Activated T-helper 2 cell treated with anti-CD3 and anti-CD28 coated beads, Interferon-gamma antibody, Interleukin-2, Interleukin-4, amounts not matched to agents 10 μg/mL and 5 μg/mL and 100 μg/mL, durations not matched to agents 14 hours and 24 hours and 36 hours (primary cell): ENCODE measurements at regions not wholly inside any gene's neighbourhood (a gene's known extent, or its start where the extent isn't known, plus 50 kb on each side); places are given as distances from the start of the nearest gene placed in this dataset.

ENCODE experiments used
- DNase-seq: peaks from one replicate; pipeline ENCODE4 v3.0.0; 2021; ENCODE audit warnings: low spot score
- H3K27ac Mint-ChIP-seq: one replicate; pipeline ENCODE4 v1.8.0; 2021; ENCODE audit warnings: mixed read lengths
- H3K27me3 Mint-ChIP-seq: one replicate; pipeline ENCODE4 v1.8.0; 2021; ENCODE audit warnings: low read depth, mixed read lengths
- H3K36me3 Mint-ChIP-seq: one replicate; pipeline ENCODE4 v1.8.0; 2021; ENCODE audit warnings: low read depth, mixed read lengths
- H3K4me1 Mint-ChIP-seq: one replicate; pipeline ENCODE4 v1.8.0; 2021; ENCODE audit warnings: low read depth, mixed read lengths
- H3K4me3 Mint-ChIP-seq: one replicate; pipeline ENCODE4 v1.8.0; 2021; ENCODE audit warnings: low read depth, mild to moderate bottlenecking, moderate library complexity, mixed read lengths
- H3K9me3 Mint-ChIP-seq: one replicate; pipeline ENCODE4 v1.8.0; 2021; ENCODE audit warnings: mixed read lengths
- intact Hi-C: fragments of 100-400 bp; cut with micrococcal nuclease; formaldehyde crosslinking; loops from one replicate; pipeline ENCODE4 v1.15.1; 2023

DNA sequence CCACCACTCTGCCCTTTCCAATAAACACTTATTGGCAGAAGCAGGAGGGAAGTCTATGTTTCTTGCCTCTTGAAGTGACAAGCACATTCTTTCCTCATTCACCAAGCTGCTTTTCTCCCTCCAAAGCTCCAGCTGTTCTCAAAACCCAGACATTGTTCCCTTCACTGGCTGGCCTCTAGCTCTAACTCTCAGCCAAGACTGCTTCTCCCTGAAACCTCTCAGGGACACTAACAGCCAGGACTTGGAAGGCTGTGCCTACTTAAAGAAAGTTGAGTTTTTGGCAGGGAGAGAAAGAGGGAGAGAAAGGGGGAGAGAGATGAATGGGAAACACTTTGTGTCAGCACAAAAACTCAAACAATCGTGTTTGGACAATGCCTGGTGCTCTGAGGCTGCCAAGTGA, 99.5 kb downstream of the COX18 start:
- Mint-ChIP-seq H3K9me3 (no peaks in the 10 kb centered on the region), H3K4me1 (peaks cover 2% of the 10 kb centered on the region), H3K27me3 (peaks cover 6% of the 10 kb centered on the region), H3K27ac (no peak overlapping the region), H3K4me3 (no peak overlapping the region), H3K36me3 (no peaks in the 10 kb centered on the region)
- intact Hi-C loops: no loop called here
- no peak for DNase-seq

DNA sequence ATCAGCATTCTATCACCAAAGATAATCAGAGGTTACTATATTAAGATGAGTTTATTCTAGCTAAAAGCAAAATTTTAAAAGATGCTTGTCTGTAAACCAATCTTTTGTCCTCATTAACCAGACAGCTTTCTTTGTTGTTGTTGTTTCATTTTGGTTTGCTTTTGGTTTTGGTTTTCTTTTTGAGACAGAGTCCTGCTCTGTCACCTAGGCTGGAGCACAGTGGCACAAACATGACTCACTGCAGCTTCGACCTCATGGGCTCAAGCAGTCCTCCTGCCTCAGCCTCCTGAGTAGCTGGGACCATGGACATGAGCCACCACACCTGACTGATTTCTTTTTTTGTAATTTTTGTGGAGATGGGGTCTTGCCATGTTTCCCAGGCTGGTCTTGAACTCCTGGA, 102.9 kb downstream of the COX18 start:
- DNase-seq: peak; percentile 8

DNA sequence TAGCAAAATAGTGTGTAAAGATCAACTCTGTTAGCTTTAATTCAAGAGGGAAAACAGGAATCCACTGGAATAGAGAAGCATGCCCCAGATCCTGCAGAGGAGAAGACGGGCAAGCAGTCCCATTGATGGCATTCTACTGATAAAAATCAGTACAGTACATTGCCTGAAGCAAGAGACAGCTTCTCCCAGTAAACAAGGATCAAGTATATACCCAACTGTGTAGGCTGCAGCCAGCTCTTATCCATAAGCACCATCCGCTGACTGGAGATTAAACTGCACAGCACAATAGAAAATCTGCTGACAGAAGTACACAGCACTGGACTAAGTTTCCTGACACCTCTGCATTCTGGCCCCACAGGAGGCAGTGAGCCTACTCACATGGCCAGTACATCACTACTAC, 110.1 kb downstream of the COX18 start:
- no peaks in the 10 kb centered on the region for H3K27me3 Mint-ChIP-seq
- DNase-seq: no peak
- no peaks in the 10 kb centered on the region for H3K36me3 Mint-ChIP-seq
- intact Hi-C loops: no loop called here
- no peak overlapping the region for H3K4me3 Mint-ChIP-seq
- peaks cover 17% of the 10 kb centered on the region for H3K9me3 Mint-ChIP-seq
- H3K4me1 Mint-ChIP-seq: no peaks in the 10 kb centered on the region
- H3K27ac Mint-ChIP-seq: no peak overlapping the region

More for the DNA sequence above, 102.9 kb downstream of the COX18 start:
- Mint-ChIP-seq H3K27ac (no peak overlapping the region), H3K4me3 (no peak overlapping the region), H3K27me3 (peaks cover 3% of the 10 kb centered on the region), H3K36me3 (no peaks in the 10 kb centered on the region), H3K4me1 (no peaks in the 10 kb centered on the region), H3K9me3 (peaks cover 11% of the 10 kb centered on the region)
- intact Hi-C loops: no loop called here

DNA sequence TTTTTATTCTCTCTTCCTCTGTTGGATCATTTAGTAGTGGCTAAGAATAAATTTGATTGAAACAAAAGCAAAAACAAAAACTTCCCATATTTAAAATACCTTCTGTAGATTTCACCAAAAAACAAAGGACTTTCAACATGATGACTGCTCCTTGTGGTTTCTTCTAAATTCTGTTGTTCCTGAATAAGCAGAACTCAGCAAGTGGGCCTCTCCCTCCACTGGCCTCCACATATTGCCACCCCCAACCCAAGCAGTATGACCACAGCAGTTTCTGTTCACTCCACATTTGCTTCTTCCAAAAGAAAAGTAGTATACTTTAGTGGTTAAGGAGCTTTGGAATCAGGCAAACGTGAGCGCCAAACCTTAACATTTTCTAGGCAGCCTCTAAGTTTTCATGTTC, 114.7 kb downstream of the COX18 start:
- DNase-seq: no peak
- intact Hi-C loops: no loop called here
- Mint-ChIP-seq H3K27me3 (no peaks in the 10 kb centered on the region), H3K4me1 (peaks cover 1% of the 10 kb centered on the region), H3K4me3 (no peak overlapping the region), H3K9me3 (no peaks in the 10 kb centered on the region), H3K27ac (no peak overlapping the region), H3K36me3 (no peaks in the 10 kb centered on the region)

DNA sequence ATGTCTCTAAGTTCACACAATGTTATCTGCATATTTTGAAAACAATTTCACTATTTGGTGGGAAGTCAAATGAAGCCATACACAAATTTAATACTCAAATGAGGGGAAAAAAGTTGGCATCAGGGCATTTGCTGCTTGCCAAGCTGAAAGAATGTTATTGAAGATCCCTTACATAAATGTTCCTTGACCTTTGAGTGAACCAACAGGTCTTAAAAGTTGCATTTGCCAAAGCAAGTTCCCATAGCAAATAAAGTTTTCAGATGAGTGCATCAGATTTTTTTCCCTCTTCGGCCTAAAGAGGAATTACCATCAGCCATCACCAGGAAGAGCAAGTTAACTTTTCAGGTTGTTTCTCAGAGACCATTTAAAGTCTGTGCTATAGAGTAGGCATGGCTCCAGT, 115.9 kb downstream of the COX18 start:
- Mint-ChIP-seq H3K27ac (no peak overlapping the region), H3K4me3 (no peak overlapping the region), H3K27me3 (no peaks in the 10 kb centered on the region), H3K4me1 (peaks cover 1% of the 10 kb centered on the region), H3K36me3 (no peaks in the 10 kb centered on the region), H3K9me3 (no peaks in the 10 kb centered on the region)
- intact Hi-C loops: no loop called here
- DNase-seq: no peak

DNA sequence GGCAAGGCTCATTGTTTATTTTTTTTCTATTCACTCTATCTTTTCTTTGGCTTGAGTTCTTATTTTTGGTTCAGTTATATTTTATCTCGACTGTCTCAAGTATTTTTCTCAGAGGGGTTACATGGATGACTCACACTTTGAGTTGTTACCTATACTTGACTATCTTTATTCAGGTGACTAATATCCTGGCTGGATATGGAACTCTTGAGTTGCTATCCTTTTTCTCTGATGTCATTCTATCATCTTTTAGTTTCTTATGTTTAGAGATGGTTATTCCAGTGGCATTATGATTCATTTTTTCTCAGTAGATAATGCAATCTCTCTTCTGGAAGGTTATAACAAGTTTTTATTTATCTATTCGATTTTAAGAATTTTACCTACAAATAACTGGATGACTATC, 117.9 kb downstream of the COX18 start:
- no peak for DNase-seq
- Mint-ChIP-seq H3K4me3 (no peak overlapping the region), H3K4me1 (peaks cover 1% of the 10 kb centered on the region), H3K27me3 (no peaks in the 10 kb centered on the region), H3K36me3 (no peaks in the 10 kb centered on the region), H3K27ac (no peak overlapping the region), H3K9me3 (no peaks in the 10 kb centered on the region)
- intact Hi-C loops: no loop called here

DNA sequence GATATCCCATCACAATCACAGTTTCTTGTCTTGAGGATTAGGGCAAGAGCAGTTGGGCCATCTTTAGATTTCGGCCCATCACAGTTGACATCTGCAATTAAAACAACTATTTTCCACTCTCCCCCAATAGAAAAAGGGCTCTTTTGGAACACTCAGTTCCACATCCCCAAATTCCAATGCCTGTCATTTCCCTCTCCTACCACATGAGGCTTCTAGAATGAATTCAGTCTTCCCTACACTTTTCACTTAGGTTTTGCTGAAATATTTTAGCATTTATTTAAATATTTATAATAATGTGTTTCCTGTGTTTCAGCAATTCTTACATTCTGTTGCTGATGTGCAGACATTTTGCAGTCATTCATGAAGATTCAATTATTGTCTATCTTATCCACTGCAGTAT, 118.4 kb downstream of the COX18 start:
- Mint-ChIP-seq H3K9me3 (no peaks in the 10 kb centered on the region), H3K4me1 (peaks cover 1% of the 10 kb centered on the region), H3K36me3 (no peaks in the 10 kb centered on the region), H3K27ac (no peak overlapping the region), H3K27me3 (no peaks in the 10 kb centered on the region), H3K4me3 (no peak overlapping the region)
- no peak for DNase-seq
- intact Hi-C loops: no loop called here

DNA sequence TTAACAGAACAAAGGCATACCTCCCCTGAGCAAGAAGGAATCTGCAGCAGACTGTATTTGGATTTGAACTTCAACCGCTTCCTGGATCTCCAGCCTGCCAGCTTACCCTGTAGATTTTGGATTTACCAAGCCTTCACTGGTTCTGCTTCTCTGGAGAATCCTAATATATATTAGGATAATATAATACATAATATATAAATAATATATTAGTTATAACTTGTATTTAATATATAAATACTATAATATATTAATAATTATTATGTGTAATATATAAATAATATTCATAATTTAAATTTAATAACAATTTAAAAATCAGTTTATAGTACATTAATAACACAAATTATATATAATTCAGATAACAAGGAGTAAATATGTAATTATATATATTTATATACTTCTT, 121.4 kb downstream of the COX18 start:
- peaks cover 1% of the 10 kb centered on the region for H3K4me1 Mint-ChIP-seq
- H3K27ac Mint-ChIP-seq: no peak overlapping the region
- peaks cover 7% of the 10 kb centered on the region for H3K9me3 Mint-ChIP-seq
- intact Hi-C loops: no loop called here
- H3K4me3 Mint-ChIP-seq: no peak overlapping the region
- H3K27me3 Mint-ChIP-seq: no peaks in the 10 kb centered on the region
- DNase-seq: no peak
- no peaks in the 10 kb centered on the region for H3K36me3 Mint-ChIP-seq

DNA sequence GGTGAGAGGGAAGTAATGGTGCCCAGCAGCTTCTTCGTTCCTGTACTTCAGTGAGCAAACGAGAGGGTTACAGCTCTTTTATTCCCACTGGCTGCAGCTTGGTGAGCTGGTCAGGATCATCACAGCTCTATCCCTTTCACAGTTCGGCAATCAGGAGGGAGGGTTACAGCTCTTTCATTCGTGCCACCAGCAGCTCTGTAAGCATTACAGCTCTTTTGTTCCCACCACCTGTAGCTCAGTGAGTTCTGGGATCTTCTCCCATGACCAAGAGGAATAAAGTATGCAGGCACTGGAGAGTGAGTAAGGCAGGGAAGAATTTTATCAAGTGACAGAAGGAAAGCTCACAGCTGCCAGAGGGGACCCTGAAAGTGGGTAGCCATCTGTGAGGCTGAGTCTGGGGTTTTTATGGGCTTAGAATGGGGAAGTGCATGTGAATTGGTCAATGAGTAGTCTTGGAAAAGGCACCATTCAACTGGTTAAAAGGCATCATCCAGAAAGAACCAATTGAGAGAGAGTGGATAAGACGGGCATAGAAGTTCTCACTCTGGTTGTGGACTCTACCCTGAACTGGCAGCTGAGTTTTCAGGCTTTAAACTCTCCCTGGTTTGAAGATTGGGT, 123.7 kb downstream of the COX18 start:
- intact Hi-C loops: no loop called here
- Mint-ChIP-seq H3K27ac (no peak overlapping the region), H3K4me1 (no peaks in the 10 kb centered on the region), H3K4me3 (no peak overlapping the region), H3K9me3 (peaks cover 7% of the 10 kb centered on the region), H3K36me3 (no peaks in the 10 kb centered on the region), H3K27me3 (no peaks in the 10 kb centered on the region)
- DNase-seq: no peak

DNA sequence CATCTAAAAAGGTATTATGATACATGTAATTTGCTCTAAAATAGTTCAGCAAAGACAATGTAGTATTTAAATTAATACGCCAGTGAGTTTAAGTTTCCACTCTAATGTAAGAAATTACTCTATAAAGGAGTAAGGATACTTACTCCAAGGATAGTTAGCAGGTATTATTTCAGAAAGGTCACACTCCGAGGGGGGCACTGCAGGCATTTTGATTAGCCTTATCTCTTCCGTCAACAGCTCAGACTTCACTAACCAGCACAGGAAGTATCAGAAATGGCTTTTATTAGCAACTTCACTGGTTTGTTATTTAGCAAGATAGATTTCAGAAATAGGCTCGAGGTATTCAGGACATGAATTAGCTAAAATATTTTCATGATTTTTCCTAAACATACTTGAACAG, 127.0 kb downstream of the COX18 start:
- intact Hi-C loops: no loop called here
- DNase-seq: no peak
- Mint-ChIP-seq H3K9me3 (peaks cover 7% of the 10 kb centered on the region), H3K4me1 (no peaks in the 10 kb centered on the region), H3K27ac (no peak overlapping the region), H3K27me3 (no peaks in the 10 kb centered on the region), H3K4me3 (no peak overlapping the region), H3K36me3 (no peaks in the 10 kb centered on the region)

DNA sequence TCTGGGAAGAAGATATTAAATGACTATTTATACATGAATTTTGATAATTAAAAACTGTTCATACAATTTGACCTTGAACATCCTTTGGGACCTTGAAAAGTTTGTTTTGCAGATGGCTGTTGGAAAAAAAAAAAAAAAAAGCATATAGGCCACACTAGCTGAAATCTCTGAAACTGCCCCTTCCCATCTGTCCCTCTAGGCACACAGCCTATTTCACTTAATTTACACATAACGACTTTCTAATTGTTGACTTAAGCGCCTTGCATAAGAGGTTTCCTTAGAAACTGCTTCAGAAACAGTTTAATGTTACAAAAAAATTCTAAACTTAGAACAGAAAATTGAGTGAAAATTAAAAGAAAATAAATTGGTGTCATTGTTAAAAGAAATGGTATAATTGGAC, 131.0 kb downstream of the COX18 start:
- Mint-ChIP-seq H3K9me3 (no peaks in the 10 kb centered on the region), H3K4me3 (no peak overlapping the region), H3K27me3 (no peaks in the 10 kb centered on the region), H3K27ac (no peak overlapping the region), H3K36me3 (no peaks in the 10 kb centered on the region), H3K4me1 (peaks cover 2% of the 10 kb centered on the region)
- intact Hi-C loops: no loop called here
- DNase-seq: no peak

DNA sequence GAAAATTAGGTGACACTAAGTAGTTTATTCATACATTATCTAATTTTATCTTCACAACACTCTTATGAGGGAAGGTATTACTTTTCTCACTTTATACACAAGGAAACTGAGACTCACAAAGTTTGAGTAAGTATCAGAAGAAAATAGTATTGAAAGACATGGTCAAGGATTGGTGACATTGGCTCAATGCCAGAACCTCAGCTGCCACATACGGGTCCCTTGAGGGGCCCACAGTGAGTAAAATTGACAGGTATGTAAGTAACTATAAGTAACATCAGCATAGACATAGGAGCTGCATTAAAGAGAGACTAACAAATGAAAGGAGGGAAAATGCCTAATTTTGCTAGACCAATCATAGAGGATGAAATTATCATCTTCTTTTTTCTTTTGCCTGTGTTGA, 134.1 kb downstream of the COX18 start:
- Mint-ChIP-seq H3K27me3 (no peaks in the 10 kb centered on the region), H3K36me3 (no peaks in the 10 kb centered on the region), H3K4me1 (peaks cover 2% of the 10 kb centered on the region), H3K4me3 (no peak overlapping the region), H3K9me3 (no peaks in the 10 kb centered on the region), H3K27ac (no peak overlapping the region)
- intact Hi-C loops: no loop called here
- no peak for DNase-seq

DNA sequence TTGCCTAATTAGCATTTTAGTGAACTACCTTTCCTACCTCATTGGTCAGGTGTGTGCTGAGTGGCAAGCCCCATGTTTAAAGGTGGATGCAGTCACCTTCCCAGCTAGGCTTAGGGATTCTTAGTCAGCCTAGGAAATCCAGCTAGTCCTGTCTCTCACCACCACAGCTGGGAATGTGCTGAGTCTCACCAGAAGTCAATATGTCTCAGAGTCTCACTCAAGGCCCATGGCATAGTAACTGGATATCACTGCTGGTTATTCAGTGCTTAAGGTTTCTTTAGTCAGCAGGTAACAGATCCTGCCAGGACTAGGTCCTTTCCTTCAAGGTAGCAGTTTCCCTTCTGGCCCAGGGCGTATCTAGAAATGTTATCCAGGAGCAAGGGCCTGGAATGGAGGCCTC, 136.5 kb downstream of the COX18 start:
- no peak for DNase-seq
- Mint-ChIP-seq H3K4me3 (no peak overlapping the region), H3K9me3 (no peaks in the 10 kb centered on the region), H3K27ac (no peak overlapping the region), H3K27me3 (no peaks in the 10 kb centered on the region), H3K4me1 (peaks cover 2% of the 10 kb centered on the region), H3K36me3 (no peaks in the 10 kb centered on the region)
- intact Hi-C loops: no loop called here

DNA sequence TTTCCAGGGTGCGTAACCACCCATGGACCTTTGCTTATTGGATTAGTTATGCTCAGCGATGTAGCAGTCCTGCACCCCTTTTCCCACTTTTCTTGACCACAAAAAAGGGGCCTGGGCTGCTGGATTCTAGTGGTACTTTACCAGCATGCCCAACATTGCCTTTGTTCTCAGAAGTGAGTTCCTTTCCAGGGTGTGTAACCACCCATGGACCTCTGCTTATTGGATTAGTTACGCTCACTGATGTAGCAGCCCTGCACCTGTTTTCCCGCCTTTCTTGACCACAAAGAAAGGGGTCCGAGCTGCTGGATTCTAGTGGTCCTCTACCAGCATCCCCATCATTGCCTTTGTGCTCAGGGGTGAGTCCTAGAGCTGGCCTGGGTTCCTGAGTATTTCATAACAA, 138.2 kb downstream of the COX18 start:
- Mint-ChIP-seq H3K4me1 (peaks cover 2% of the 10 kb centered on the region), H3K4me3 (no peak overlapping the region), H3K9me3 (no peaks in the 10 kb centered on the region), H3K27ac (no peak overlapping the region), H3K27me3 (no peaks in the 10 kb centered on the region), H3K36me3 (no peaks in the 10 kb centered on the region)
- intact Hi-C loops: no loop called here
- no peak for DNase-seq
